GM18907 (cell line): ENCODE measurements at regions not wholly inside any gene's neighbourhood (a gene's known extent, or its start where the extent isn't known, plus 50 kb on each side); places are given as distances from the start of the nearest gene placed in this dataset.

Experiments
- ATAC-seq: cut with Tn5 transposase; IDR thresholded peaks from one replicate; pipeline ENCODE4 v1.9.1; 2021; ENCODE audit warnings: mild to moderate bottlenecking, moderate library complexity; ENCODE audit not compliant: unreplicated experiment

DNA sequence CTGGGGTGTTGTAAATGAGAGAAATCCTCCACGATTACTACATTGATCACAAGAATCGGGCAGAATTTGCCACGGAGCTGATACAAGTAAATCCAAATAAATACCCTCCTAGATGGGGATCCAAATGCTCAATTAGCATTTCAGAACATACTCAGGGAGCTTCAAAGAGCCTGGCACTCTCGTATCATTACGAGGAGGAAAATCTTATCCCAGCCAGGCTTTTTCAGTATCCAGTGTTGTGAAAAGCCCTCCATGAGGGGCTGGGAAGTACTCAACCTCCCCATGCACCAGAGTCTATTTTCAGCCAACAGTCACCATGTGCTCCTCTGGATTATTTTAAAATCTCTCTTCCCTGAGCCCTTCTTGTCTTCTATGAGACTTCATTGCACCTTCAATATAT lies 122.6 kb upstream of the ARRDC4 start:
- ATAC-seq, result no peak

GRCh38 chr15:97838606-97839210 lies 121.8 kb upstream of the ARRDC4 start:
- ATAC-seq, result no peak

DNA sequence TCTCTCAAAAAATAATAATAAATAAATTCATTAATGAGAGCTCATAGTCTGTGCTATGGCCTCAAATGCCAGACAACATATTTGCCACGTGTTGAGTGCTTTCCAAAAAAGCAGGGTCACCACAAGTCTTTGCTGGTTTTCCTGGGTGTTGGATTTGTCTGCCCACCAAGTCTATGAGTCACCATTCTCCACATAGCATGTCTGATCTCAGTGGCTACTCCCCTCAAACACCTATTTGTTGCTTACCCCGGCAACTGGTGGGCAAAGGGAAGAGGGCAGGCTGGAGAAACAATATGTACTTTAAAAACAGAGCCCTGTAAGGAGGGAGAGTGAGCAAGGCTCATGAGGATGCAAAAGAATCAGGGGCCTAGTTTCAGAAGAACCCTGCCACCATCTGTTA lies 120.0 kb upstream of the ARRDC4 start:
- no peak for ATAC-seq

DNA sequence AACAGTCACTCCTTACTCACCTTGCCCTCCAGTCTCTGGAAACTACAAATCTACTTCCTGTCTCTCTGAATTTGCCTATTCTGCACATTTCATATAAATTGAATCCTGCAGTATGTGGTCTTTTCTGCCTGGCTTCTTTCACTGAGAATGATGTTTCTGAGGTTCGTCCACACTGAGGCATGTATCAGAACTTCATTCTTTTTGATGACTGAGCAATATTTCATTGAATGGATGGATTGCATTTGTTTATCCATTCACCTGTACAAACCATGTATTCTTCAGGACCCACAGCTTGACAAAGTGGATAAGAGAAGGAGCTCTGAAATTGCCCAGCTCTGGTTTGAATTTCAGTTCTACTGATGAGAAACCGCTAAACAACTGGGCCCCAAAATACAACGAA lies 118.9 kb upstream of the ARRDC4 start:
- no peak for ATAC-seq

DNA sequence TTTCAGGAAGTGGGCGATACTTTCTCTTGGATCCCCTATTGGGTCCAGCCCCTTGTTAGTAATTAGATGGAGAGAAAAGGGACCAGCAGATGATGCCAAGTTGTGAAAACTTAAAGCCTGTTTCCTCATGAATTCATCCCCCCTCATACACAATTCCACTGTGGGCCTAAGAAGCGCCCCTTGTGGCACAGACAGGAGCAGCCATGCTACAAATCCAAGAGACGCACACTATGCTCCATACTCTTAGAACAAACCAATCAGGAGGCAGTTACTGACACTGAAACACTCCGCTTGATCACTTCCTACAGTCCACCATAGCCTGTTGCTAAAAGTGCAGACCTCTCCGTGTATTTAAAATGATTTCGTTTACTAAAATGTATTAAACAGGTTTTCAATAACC lies 111.3 kb upstream of the ARRDC4 start:
- no peak for ATAC-seq

DNA sequence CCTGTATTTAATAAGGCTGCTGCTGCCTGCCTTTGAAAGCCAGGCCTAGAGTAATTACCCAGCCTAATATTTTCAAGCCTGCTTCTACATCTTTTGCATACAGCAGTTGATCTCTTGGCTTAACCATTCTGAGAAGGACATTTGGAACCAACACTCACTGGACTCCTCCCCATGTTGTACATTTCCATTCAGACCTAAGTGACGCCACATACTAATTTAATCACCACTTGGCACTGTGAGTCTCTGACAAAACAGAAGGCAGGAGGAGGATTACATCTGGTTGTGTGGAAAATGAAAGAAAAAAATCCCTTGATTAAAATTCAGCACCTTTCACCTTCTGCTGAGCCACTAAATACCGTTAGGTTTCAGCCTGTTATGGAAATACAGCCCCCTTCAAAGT lies 102.2 kb upstream of the ARRDC4 start:
- ATAC-seq, result no peak

GRCh38 chr15:97861529-97862260 lies 98.8 kb upstream of the ARRDC4 start:
- no peak for ATAC-seq

- ATAC-seq, result no peak
These were observed 93.5 kb upstream of the ARRDC4 start for GRCh38 chr15:97866959-97867358.

DNA sequence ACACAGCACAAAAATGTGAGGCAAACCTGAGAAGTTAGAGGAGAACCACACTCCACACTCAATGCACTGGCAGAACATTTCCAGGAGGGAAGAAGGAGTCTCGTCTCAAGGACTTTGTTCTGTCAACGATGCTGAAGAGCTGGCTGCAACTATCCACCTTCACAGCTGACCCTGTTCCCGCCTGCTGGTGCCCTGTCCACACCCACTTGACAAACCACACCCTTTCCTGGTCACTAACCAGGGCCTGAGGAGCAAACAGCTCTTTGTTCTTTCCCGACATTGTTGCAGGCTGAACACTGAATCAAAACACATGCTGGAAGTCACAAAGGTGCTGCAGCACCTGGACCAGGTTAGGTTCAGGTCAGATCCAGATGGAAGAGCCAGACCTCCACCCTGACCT lies 92.6 kb upstream of the ARRDC4 start:
- no peak for ATAC-seq

GRCh38 chr15:97868981-97869380 lies 91.5 kb upstream of the ARRDC4 start:
- no peak for ATAC-seq

DNA sequence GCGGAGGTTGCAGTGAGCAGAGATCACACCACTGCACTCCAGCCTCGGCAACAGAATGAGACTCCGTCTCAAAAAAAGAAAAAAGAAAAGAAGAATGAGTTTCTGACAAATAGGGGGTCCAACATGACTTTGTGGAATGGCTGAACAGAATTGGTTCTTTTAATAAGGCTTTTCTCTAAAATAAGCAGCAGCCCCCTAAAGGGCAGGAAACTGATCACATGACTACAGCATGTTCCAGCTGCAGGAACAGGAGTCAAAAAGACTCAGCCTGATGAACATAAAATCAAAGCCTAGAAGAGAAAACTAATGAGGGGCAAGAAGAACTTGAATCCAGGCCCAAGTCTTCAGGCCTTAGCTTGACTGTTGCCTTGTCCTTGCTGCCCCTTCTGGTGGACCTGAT lies 89.7 kb upstream of the ARRDC4 start:
- no peak for ATAC-seq

DNA sequence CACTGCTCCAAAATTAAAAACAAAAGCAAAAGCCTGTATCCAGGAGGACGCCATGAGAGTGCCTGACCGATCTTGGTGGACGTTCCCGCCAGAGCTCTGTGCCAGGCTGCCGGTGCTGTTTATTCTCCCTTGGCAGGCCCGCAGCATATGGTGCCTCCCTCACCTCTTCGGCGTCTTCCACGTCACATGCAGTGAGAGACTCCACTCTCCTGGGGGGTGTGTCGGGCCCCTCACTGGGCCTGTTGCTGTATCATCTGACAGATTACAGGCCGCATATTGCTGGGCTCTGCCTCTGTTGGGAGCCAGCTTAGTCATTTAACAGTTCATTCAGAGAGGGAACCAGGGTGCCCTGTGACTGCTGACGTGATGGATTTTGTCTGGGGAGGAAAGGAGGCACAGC lies 86.4 kb upstream of the ARRDC4 start:
- no peak for ATAC-seq

- ATAC-seq, result no peak
These were observed 85.4 kb upstream of the ARRDC4 start for GRCh38 chr15:97875025-97875512.

DNA sequence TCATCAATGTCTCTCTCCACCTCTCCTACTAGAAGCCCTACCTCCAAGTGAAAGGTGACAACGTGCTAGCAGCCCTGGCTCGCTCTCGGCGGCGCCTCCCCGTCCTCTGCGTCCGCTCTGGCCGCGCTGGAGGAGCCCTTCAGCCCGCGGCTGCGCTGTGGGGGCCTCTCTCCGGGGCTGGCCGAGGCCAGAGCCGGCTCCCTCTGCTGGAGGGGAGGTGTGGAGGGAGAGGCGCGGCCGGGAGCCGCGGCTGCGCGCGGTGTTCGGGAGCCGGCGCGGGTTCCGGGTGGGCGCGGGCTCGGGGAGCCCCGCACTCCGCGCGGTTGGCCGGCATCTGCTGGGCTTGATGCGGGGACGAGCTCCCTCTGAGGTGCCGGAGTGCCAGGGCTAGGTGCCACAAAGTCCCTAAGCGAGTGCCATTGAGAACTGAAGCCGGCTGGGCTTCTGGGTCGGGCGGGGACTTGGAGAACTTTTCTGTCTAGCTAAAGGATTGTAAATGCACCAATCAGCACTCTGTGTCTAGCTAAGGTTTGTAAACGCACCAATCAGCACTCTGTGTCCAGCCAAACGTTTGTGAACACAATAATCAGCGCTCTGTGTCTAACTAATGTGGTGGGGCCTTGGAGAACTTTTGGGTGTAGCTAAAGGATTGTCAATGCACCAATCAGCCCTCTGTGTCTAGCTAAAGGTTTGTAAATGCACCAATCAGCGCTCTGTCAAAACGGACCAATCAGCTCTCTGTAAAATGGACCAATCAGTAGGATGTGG lies 84.8 kb upstream of the ARRDC4 start:
- ATAC-seq, result no peak

GRCh38 chr15:97876281-97876675 lies 84.2 kb upstream of the ARRDC4 start:
- ATAC-seq, result no peak

DNA sequence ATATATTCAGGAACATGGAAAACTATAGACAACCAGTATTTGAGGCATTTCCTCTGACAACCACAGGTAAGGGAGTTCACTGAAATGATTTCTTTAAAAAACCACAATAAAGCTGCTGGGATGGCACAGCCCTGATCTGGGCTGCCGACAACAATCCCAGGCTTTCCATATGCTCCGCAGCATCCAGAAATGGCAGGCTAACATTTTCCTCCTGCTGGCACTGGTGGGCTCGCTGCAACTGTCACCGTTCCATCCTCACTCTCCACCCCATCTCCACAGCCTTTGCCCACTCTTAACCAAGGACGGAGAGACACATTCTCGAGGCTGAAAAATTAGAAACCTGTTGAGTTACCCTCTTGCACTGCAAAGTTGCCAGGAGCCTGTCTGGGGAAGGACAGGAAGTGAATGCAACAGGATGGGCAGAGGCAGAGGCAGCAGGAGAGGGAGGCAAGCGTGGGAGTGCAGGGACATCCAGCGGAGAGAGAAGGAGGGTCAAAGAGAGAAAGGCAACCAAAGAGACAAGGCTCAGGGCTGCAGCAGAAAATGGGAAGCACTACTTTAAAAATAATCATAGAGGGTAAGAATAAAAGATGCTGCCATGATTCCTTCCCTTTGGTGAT lies 79.0 kb upstream of the ARRDC4 start:
- no peak for ATAC-seq

DNA sequence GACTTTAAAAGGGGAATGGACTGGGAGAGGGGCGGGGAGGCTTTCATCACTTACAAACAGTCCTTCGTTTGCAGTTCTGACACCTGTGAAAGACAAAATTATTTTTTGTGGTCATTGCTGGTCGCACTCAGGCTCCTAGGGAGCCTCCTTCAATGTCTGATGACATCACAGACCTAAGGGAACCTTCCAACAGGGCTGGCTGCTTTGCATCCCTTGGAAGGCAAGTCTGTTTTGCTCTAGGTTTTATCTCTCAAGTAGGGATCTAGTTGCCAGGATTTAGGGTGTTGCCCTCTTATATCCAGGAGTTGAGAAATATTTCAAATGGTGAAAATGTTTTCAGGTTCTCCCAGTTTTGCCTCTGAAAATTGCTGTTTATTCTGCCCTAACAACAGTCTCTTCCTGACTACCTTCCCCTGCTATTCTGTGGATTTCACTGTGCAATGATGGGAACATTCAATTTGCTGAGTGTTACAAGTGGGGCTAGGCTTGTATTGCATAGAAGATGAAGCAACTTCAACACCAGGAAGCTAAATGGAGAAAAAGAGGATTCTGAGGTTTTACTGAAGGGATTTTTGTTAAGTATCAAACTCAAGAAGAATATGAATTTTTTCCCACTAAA lies 75.9 kb upstream of the ARRDC4 start:
- ATAC-seq, result no peak

- no peak for ATAC-seq
These were observed 70.2 kb upstream of the ARRDC4 start for GRCh38 chr15:97890307-97890706.

- no peak for ATAC-seq
These were observed 68.2 kb upstream of the ARRDC4 start for GRCh38 chr15:97892167-97892938.

- ATAC-seq, result no peak
These were observed 66.5 kb upstream of the ARRDC4 start for GRCh38 chr15:97893967-97894366.
